Endodermal cell (in vitro differentiated cells): ENCODE measurements at regions not wholly inside any gene's neighbourhood (a gene's known extent, or its start where the extent isn't known, plus 50 kb on each side); places are given as distances from the start of the nearest gene placed in this dataset.

Experiments used
- DNase-seq: peaks from one replicate; pipeline ENCODE4 v3.0.0-alpha.2; 2017
- H3K27ac ChIP-seq: 2 replicates; pipeline ENCODE4 v1.5.1; 2013; ENCODE audit warnings: mild to moderate bottlenecking, low read depth, low read length, moderate library complexity
- H3K27me3 ChIP-seq: 2 replicates; pipeline ENCODE4 v1.6.1; 2013; ENCODE audit warnings: mild to moderate bottlenecking, low read length, moderate library complexity; ENCODE audit not compliant: insufficient read depth, control insufficient read depth, poor library complexity, severe bottlenecking
- H3K36me3 ChIP-seq: 2 replicates; pipeline ENCODE4 v1.7.0; 2013; ENCODE audit warnings: mild to moderate bottlenecking, low read length, moderate library complexity; ENCODE audit not compliant: control insufficient read depth, insufficient read depth
- H3K4me1 ChIP-seq: one replicate; pipeline ENCODE4 v1.7.0; 2013; ENCODE audit warnings: low read length; ENCODE audit not compliant: control insufficient read depth, insufficient read depth
- H3K4me3 ChIP-seq: 2 replicates; pipeline ENCODE4 v1.5.1; 2013; ENCODE audit warnings: mild to moderate bottlenecking, low read length, moderate library complexity
- H3K9ac ChIP-seq: 2 replicates; pipeline ENCODE4 v1.6.1; 2013; ENCODE audit warnings: mild to moderate bottlenecking, low read length, moderate library complexity; ENCODE audit not compliant: poor library complexity, severe bottlenecking; ENCODE audit errors: extremely low read depth
- H3K9me3 ChIP-seq: 2 replicates; pipeline ENCODE4 v1.6.1; 2013; ENCODE audit warnings: mild to moderate bottlenecking, low read length, moderate library complexity; ENCODE audit not compliant: control insufficient read depth
- H3K27ac Mint-ChIP-seq: 2 replicates; pipeline ENCODE4 v1.8.0; 2020; ENCODE audit warnings: mixed read lengths
- H3K27me3 Mint-ChIP-seq: 2 replicates; pipeline ENCODE4 v1.8.0; 2021; ENCODE audit warnings: mild to moderate bottlenecking, mixed read lengths; ENCODE audit not compliant: insufficient read depth
- H3K36me3 Mint-ChIP-seq: 2 replicates; pipeline ENCODE4 v1.8.0; 2020; ENCODE audit warnings: low read depth, mixed read lengths
- H3K4me1 Mint-ChIP-seq: 2 replicates; pipeline ENCODE4 v1.8.0; 2020; ENCODE audit warnings: mixed read lengths
- H3K4me3 Mint-ChIP-seq: 2 replicates; pipeline ENCODE4 v1.8.0; 2020; ENCODE audit warnings: mild to moderate bottlenecking, moderate library complexity, mixed read lengths
- H3K9me3 Mint-ChIP-seq: 2 replicates; pipeline ENCODE4 v1.8.0; 2020; ENCODE audit warnings: mild to moderate bottlenecking, mixed read lengths
- WGBS, 2 experiments: methylation state at CpG; one replicate each; pipeline versions ENCODE4 v1.1.5 to v1.1.7; 2013; ENCODE audit warnings: missing lambda C conversion rate in 2 of 2, mixed read lengths in 1 of 2; ENCODE audit not compliant: insufficient coverage in 1 of 2, insufficient read length in 1 of 2; 5-methylcytosine and 5-hydroxymethylcytosine counted together
- TF ChIP-seq, protein P1 (sequence below): fragments of 200-600 bp; sonication (generic); conservative IDR thresholded peaks from 2 replicates; pipeline ENCODE4 v1.5.0; 2021; ENCODE audit warnings: antibody characterized with exemption, mild to moderate bottlenecking

DNA sequence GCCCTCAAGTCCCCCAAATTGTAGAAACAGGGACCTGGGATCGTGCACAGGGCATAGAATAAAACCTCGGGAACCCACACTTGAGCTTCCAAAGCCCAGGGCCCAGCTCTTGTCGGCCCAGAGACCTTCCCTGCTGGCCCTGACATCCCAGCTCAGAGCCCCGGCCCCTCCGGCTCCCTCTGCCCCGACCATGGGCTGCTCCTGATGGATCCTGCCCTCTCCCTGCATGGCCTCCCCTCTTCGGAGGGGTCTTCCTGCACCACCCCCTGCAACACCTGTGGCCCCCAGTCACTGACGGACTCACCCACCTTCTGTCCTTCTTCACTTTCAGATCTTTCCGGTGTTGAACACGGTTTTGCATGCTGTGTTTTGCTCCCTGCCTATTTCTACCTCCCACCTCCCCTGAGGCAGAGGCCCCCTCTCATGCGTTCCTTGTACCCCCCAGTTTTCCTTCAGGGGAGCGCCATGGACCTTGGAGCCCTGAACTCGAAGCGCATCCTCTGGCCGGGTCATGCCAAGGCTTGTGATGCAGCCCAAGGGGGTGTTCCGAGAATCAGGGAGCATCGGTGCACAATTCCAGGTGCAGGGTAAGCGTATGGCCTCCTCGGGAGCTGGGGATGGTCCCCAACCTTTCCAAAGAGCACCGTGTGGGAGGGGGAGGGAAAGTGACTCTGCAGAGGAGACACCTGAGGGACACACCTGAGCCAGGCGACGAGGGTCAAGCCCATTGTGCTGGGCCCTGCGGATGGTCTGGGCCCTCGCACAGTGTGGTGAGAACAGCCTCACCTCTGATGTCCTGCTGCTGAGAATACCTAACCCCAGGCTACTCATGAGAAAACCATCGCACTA lies 666.4 kb downstream of the BRD1 start:
- TF ChIP-seq, protein P1, sequence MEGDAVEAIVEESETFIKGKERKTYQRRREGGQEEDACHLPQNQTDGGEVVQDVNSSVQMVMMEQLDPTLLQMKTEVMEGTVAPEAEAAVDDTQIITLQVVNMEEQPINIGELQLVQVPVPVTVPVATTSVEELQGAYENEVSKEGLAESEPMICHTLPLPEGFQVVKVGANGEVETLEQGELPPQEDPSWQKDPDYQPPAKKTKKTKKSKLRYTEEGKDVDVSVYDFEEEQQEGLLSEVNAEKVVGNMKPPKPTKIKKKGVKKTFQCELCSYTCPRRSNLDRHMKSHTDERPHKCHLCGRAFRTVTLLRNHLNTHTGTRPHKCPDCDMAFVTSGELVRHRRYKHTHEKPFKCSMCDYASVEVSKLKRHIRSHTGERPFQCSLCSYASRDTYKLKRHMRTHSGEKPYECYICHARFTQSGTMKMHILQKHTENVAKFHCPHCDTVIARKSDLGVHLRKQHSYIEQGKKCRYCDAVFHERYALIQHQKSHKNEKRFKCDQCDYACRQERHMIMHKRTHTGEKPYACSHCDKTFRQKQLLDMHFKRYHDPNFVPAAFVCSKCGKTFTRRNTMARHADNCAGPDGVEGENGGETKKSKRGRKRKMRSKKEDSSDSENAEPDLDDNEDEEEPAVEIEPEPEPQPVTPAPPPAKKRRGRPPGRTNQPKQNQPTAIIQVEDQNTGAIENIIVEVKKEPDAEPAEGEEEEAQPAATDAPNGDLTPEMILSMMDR, result no peak
- H3K9ac ChIP-seq, result no peak overlapping the region
- no peak overlapping the region for H3K4me3 ChIP-seq
- Mint-ChIP-seq H3K4me1 (no peaks in the 10 kb centered on the region), H3K4me3 (no peak overlapping the region), H3K27ac (no peak overlapping the region), H3K27me3 (no peaks in the 10 kb centered on the region), H3K36me3 (no peaks in the 10 kb centered on the region), H3K9me3 (no peaks in the 10 kb centered on the region)
- WGBS, 2 experiments, result 91 to 92% methylated on average over 16 to 25 of the region's 25 CpGs
- H3K27me3 ChIP-seq, result no peaks in the 10 kb centered on the region
- H3K36me3 ChIP-seq, result no peaks in the 10 kb centered on the region
- DNase-seq, result no peak
- H3K4me1 ChIP-seq, result no peaks in the 10 kb centered on the region
- no peak overlapping the region for H3K27ac ChIP-seq
- H3K9me3 ChIP-seq, result no peaks in the 10 kb centered on the region

DNA sequence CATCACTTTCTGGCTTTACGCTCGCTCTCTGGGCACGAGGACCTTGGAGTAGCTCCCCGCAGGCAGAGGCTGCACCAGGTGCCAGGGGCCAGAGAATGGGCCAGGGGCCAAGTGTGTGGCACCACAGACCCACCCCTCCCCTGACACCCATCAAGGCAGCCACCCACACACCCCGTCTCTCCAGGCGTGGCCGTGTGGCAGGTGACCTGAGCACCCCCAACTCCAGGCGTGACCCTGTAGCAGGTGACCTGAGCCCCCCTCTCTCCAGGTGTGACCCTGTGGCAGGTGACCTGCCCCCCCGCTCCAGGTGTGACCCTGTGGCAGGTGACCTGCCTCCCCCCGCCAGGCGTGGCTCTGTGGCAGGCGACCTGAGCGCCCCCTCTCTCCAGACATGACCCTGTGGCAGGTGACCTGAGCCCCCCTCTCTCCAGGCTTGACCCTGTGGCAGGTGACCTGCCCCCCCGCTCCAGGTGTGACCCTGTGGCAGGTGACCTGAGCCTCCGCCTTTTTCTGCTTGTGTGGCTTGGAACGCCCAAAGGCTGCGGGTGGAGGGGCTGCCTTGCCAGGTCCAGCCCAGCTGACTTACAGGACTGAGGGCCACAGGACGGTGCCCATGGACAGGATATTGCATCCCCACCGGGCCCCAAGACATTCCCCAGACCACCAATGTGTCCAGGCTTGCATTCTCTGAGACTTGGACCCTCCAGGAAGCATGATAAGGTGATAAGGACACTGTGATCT lies 667.2 kb downstream of the BRD1 start:
- H3K4me1 ChIP-seq, result no peaks in the 10 kb centered on the region
- TF ChIP-seq, protein P1, result no peak
- DNase-seq, result no peak
- Mint-ChIP-seq H3K4me3 (no peak overlapping the region), H3K36me3 (no peaks in the 10 kb centered on the region), H3K27me3 (no peaks in the 10 kb centered on the region), H3K4me1 (no peaks in the 10 kb centered on the region), H3K9me3 (no peaks in the 10 kb centered on the region), H3K27ac (no peak overlapping the region)
- 84 to 95% methylated on average over 7 to 18 of the region's 19 CpGs for WGBS, 2 experiments
- no peak overlapping the region for H3K4me3 ChIP-seq
- no peaks in the 10 kb centered on the region for H3K27me3 ChIP-seq
- H3K9ac ChIP-seq, result no peak overlapping the region
- no peak overlapping the region for H3K27ac ChIP-seq
- H3K36me3 ChIP-seq, result no peaks in the 10 kb centered on the region
- H3K9me3 ChIP-seq, result no peaks in the 10 kb centered on the region

DNA sequence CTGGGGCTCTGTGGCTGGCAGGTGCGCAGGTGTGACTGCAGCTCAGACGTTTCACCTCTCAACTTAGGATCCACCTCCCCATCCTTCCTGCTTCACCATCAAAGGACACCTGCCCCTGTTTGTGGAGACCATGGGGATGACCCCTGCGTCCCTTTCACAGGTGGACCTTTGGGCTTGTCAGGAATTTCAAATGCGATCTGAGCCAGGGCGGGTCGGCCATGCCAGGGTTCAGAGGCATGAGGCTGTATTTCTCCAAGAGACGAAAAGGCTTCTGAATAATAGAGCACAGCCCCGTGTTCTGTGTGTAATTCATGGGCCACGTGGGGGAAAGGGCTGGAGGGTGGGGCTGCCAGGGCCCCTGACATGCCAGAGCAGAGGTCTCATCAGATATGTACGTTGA lies 668.0 kb downstream of the BRD1 start:
- Mint-ChIP-seq H3K9me3 (no peaks in the 10 kb centered on the region), H3K27ac (no peak overlapping the region), H3K4me3 (no peak overlapping the region), H3K4me1 (no peaks in the 10 kb centered on the region), H3K36me3 (no peaks in the 10 kb centered on the region), H3K27me3 (no peaks in the 10 kb centered on the region)
- Histone ChIP-seq H3K27me3 (no peaks in the 10 kb centered on the region), H3K4me1 (no peaks in the 10 kb centered on the region), H3K9ac (no peak overlapping the region), H3K36me3 (no peaks in the 10 kb centered on the region), H3K9me3 (no peaks in the 10 kb centered on the region), H3K27ac (no peak overlapping the region), H3K4me3 (no peak overlapping the region)
- DNase-seq, result no peak
- WGBS, 2 experiments, result 91 to 94% methylated on average over 8 to 10 of the region's 10 CpGs
- TF ChIP-seq, protein P1, result no peak
